AG09309 (cell line): ENCODE measurements at regions not wholly inside any gene's neighbourhood (a gene's known extent, or its start where the extent isn't known, plus 50 kb on each side); places are given as distances from the start of the nearest gene placed in this dataset.

Source experiments
- DNase-seq: peaks from one replicate; pipeline ENCODE4 v3.0.0-alpha.2; 2010; ENCODE audit warnings: low read depth
- H3K4me3 ChIP-seq: 2 replicates; pipeline ENCODE4 v1.5.1; 2011; ENCODE audit warnings: mild to moderate bottlenecking, low read depth, low read length, moderate library complexity; ENCODE audit not compliant: control insufficient read depth
- CTCF ChIP-seq: IDR thresholded peaks from 2 replicates; pipeline ENCODE4 v1.5.1; 2011; ENCODE audit warnings: mild to moderate bottlenecking, low read depth, low read length, inconsistent platforms; ENCODE audit not compliant: insufficient read depth, control insufficient read depth; ENCODE audit errors: missing control alignments

GRCh38 chrX:16311671-16312070 lies 144.4 kb downstream of the MAGEB17 start:
- no peak for DNase-seq
- no peak for TF ChIP-seq CTCF
- H3K4me3 ChIP-seq, result no peak overlapping the region

GRCh38 chrX:16312761-16313623 lies 145.7 kb downstream of the MAGEB17 start:
- no peak for TF ChIP-seq CTCF
- DNase-seq, result no peak
- no peak overlapping the region for H3K4me3 ChIP-seq

GRCh38 chrX:16316331-16316730 lies 149.1 kb downstream of the MAGEB17 start:
- no peak for DNase-seq
- no peak for TF ChIP-seq CTCF
- no peak overlapping the region for H3K4me3 ChIP-seq

GRCh38 chrX:16319929-16320328 lies 152.6 kb downstream of the MAGEB17 start:
- no peak for TF ChIP-seq CTCF
- no peak overlapping the region for H3K4me3 ChIP-seq
- no peak for DNase-seq

- TF ChIP-seq CTCF, result no peak
- H3K4me3 ChIP-seq, result no peak overlapping the region
- DNase-seq, result no peak
These were observed 153.6 kb downstream of the MAGEB17 start for GRCh38 chrX:16320765-16321355.

- no peak for TF ChIP-seq CTCF
- DNase-seq, result no peak
- no peak overlapping the region for H3K4me3 ChIP-seq
These were observed 166.2 kb downstream of the MAGEB17 start for GRCh38 chrX:16333453-16333852.
